GM12874 (cell line): ENCODE measurements at regions not wholly inside any gene's neighbourhood (a gene's known extent, or its start where the extent isn't known, plus 50 kb on each side); places are given as distances from the start of the nearest gene placed in this dataset.
A peak's percentile ranks its signal among the peaks of the same experiment; 100 is the strongest.

Experiments used
- TF ChIP-seq, protein P1 (sequence below): IDR thresholded peaks from 2 replicates; pipeline ENCODE4 v1.5.1; 2011; ENCODE audit warnings: low read depth, mild to moderate bottlenecking, control low read depth, low read length, moderate library complexity; ENCODE audit not compliant: insufficient read depth

DNA sequence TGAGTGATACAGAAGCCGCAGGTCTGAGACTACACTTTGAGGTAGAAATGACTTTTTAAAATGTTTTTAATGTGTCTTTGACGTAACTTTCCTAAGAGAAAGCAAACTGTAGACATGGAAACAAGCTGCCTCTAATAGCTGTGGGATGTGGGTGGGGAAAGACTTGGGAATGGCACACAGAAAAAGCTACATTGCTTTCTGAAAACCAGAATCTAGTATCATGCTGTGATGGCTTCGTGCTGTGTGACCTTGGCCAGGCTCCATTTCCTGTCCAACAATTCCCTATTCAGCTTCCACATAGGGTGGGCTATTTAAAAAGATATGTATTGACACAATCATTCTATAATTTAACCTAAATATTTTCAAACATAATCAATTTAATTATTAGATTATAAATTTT lies 909.1 kb downstream of the NCAM2 start:
- TF ChIP-seq, protein P1, sequence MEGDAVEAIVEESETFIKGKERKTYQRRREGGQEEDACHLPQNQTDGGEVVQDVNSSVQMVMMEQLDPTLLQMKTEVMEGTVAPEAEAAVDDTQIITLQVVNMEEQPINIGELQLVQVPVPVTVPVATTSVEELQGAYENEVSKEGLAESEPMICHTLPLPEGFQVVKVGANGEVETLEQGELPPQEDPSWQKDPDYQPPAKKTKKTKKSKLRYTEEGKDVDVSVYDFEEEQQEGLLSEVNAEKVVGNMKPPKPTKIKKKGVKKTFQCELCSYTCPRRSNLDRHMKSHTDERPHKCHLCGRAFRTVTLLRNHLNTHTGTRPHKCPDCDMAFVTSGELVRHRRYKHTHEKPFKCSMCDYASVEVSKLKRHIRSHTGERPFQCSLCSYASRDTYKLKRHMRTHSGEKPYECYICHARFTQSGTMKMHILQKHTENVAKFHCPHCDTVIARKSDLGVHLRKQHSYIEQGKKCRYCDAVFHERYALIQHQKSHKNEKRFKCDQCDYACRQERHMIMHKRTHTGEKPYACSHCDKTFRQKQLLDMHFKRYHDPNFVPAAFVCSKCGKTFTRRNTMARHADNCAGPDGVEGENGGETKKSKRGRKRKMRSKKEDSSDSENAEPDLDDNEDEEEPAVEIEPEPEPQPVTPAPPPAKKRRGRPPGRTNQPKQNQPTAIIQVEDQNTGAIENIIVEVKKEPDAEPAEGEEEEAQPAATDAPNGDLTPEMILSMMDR = no peak

- TF ChIP-seq, protein P1 = no peak
These were observed 917.6 kb downstream of the NCAM2 start for GRCh38 chr21:21915816-21916215.

DNA sequence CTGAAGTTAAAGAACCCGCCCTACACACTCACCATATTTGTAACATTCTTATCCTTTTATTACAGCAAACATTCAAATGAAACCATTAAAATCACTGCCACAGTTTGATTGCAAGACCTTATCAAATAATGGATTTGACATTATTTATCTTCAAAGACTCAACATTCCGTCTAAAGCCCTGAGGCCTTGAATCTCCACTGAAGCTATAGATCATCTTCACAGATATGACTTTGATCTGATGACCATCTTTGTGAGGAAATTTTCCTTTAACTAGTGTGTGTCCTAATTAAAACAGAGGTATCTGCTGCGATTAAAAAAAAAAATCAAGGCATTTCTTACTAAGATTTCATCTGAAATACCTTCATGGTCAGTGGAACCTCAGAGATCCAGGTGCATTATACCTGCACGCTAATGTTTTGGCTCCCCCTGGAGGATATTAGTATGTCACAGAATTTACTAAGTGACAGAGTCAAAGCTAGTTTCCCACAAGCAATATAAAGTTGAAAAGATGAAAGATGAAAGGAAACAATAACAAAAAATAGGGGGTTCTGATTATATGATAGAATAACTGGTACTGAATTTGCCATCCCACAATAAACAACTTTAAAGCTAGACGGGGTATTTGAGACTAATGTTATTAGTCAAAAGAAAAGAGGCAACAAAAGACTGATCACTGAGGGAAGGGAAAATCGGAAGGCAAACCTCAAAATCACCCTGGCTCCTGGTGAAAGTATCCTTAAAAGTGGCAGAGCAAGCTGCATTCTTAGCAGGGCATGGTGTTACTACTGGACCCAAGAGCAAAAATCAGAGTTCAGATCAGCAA lies 923.4 kb downstream of the NCAM2 start:
- TF ChIP-seq, protein P1 = peak; percentile 13; the same call in 1 of the 2 replicates

DNA sequence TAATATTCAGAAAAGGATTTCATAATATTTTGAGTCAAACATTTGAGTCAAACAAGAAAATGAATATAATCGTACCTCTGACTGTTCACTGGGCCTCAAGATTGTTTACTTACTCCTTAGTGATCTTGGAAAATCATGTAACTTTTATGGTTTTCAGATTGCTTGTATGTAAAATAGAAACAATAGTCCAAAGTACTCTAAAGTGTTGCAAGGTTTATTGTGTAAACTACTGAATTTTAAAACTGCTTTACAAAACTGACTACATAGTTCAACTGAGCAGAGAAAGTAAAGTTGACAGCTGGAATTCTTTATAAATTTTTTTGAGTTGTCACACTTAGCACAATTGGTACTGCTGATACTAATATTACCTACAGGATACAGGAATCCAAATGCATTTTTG lies 931.0 kb downstream of the NCAM2 start:
- TF ChIP-seq, protein P1 = no peak

DNA sequence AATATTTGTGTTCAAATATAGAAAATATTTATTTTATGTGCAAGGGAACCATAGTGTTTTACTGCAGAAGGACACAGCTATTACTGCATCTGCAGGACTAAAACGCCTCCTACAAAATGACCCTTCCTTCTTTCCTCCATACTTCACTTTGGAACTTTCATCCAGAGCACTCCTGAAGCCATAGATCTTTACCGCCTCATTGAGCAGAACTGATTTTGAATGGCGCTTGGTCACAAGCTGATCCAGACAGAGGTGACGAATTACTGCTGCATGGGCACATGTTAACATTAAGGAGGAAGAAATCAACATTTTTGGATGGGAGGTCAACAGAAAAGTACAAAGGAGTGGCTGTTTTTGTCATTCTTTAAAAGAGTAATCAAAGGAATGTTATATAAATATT lies 931.6 kb downstream of the NCAM2 start:
- TF ChIP-seq, protein P1 = no peak

DNA sequence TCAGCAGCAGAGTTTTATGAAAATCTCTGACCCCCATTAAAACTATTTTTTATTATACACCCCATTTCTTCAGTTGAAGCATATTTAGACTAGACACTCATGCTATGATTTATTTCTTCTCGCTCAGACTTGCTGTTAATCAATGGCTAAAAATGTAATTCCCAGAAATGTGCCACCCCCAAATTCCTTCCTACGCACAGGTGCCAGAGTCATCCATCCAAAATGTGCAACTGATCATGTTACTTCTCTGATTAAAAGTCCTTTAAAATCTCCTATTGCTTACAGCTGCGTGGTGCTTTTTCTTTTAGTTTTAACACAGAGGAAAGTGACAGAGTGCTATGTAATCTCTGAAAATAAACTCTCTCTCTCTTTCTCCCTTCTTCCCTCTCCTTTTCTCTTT lies 954.4 kb downstream of the NCAM2 start:
- TF ChIP-seq, protein P1 = no peak

GRCh38 chr21:21955204-21955603 lies 957.0 kb downstream of the NCAM2 start:
- TF ChIP-seq, protein P1 = no peak

DNA sequence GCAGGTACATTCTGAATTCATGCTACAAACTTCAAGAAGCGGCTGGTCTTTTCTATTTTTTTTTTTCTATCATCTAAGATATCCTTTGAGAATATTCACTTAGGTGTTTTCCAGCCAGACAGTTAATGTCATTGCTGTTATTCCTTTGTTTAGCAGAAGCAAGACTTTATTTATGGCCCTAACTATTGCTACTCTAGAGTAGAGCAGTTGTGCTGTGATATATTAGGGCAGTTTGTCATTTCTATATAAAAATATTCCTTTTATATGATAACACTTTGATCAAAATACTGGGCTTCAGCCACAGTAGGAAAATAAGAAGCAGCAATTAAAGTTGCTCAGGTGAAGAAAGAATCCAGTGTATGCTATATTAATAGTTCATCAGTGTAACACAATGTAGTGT lies 959.3 kb downstream of the NCAM2 start:
- TF ChIP-seq, protein P1 = no peak
